Thoracic aorta (tissue), 2 donors: ENCODE measurements at regions not wholly inside any gene's neighbourhood (a gene's known extent, or its start where the extent isn't known, plus 50 kb on each side); places are given as distances from the start of the nearest gene placed in this dataset.

Source experiments
- ATAC-seq: fragments of 150-250 bp; one replicate; pipeline ENCODE4 v1.8.0; 2017; ENCODE audit warnings: low read depth; ENCODE audit not compliant: insufficient number of reproducible peaks, low FRiP score
- DNase-seq: peaks from one replicate; pipeline ENCODE4 v3.0.0-alpha.2; 2020; ENCODE audit warnings: low spot score
- H3K27ac ChIP-seq, 2 donors: fragments of 200-600 bp; sonication (generic); 1 replicate in 1 of 2; 2 replicates in 1 of 2; pipeline ENCODE4 v1.5.1; 2016; ENCODE audit warnings: mild to moderate bottlenecking in 2 of 2, moderate library complexity in 2 of 2
- H3K27me3 ChIP-seq: fragments of 200-600 bp; sonication (generic); replicated peaks from 2 replicates; pipeline ENCODE4 v1.6.0; 2016; ENCODE audit warnings: mild to moderate bottlenecking; ENCODE audit not compliant: insufficient read depth
- H3K36me3 ChIP-seq: fragments of 200-600 bp; sonication (generic); one replicate; pipeline ENCODE4 v1.5.1; 2016
- H3K4me1 ChIP-seq, 2 donors: fragments of 200-600 bp; sonication (generic); 1 replicate in 1 of 2; 2 replicates in 1 of 2; pipeline versions ENCODE4 v1.5.1 to v1.6.0; 2016; ENCODE audit warnings: low read depth in 2 of 2, mild to moderate bottlenecking in 1 of 2; ENCODE audit not compliant: control insufficient read depth in 1 of 2
- H3K4me3 ChIP-seq: fragments of 200-600 bp; sonication (generic); 2 replicates; pipeline ENCODE4 v1.5.1; 2016; ENCODE audit warnings: mild to moderate bottlenecking
- H3K9me3 ChIP-seq: fragments of 200-600 bp; sonication (generic); 2 replicates; pipeline ENCODE4 v1.5.1; 2016
- CTCF ChIP-seq: fragments of 200-600 bp; sonication (generic); IDR thresholded peaks from one replicate; pipeline ENCODE4 v1.5.1; 2019; ENCODE audit warnings: antibody characterized with exemption

GRCh38 chr15:31274496-31275330 lies 51.9 kb upstream of the KLF13 start:
- DNase-seq (no peak), ATAC-seq (no peak)
- H3K27ac ChIP-seq: no peak overlapping the region
- no peak for TF ChIP-seq CTCF
- no peaks in the 10 kb centered on the region for H3K36me3 ChIP-seq
- H3K27me3 ChIP-seq: no peaks in the 10 kb centered on the region
- no peak overlapping the region for H3K4me3 ChIP-seq
- peaks cover 0 to under 1% of the 10 kb centered on the region in 2 donors for H3K4me1 ChIP-seq
- no peaks in the 10 kb centered on the region for H3K9me3 ChIP-seq

GRCh38 chr15:31275331-31276262 lies 51.0 kb upstream of the KLF13 start:
- no peak for TF ChIP-seq CTCF
- H3K4me1 ChIP-seq: peaks cover 0 to 7% of the 10 kb centered on the region in 2 donors
- H3K27me3 ChIP-seq: no peaks in the 10 kb centered on the region
- ATAC-seq (no peak), DNase-seq (no peak)
- no peaks in the 10 kb centered on the region for H3K9me3 ChIP-seq
- H3K4me3 ChIP-seq: no peak overlapping the region
- H3K27ac ChIP-seq: no peak overlapping the region
- no peaks in the 10 kb centered on the region for H3K36me3 ChIP-seq

GRCh38 chr15:31276596-31277298 lies 49.9 kb upstream of the KLF13 start:
- Histone ChIP-seq H3K27me3 (no peaks in the 10 kb centered on the region), H3K9me3 (no peaks in the 10 kb centered on the region), H3K4me1 (peaks cover 0 to 14% of the 10 kb centered on the region in 2 donors), H3K27ac (no peak overlapping the region), H3K36me3 (no peaks in the 10 kb centered on the region), H3K4me3 (no peak overlapping the region)
- ATAC-seq (no peak), DNase-seq (no peak)
- TF ChIP-seq CTCF: no peak
